SKM-1 treated with dmso at 0.1 percent for 144 hours (cell line): ENCODE measurements at regions not wholly inside any gene's neighbourhood (a gene's known extent, or its start where the extent isn't known, plus 50 kb on each side); places are given as distances from the start of the nearest gene placed in this dataset.
"Not testable (repeated sequence)": the region's sequence is repeated elsewhere in the genome, so short reads cannot be mapped to it uniquely, and the experiment has no call there.

ENCODE experiments used
- DNase-seq: peaks from one replicate; lab custom pipeline; 2025; ENCODE audit not compliant: unreplicated experiment; lab: John Stamatoyannopoulos, UW

DNA sequence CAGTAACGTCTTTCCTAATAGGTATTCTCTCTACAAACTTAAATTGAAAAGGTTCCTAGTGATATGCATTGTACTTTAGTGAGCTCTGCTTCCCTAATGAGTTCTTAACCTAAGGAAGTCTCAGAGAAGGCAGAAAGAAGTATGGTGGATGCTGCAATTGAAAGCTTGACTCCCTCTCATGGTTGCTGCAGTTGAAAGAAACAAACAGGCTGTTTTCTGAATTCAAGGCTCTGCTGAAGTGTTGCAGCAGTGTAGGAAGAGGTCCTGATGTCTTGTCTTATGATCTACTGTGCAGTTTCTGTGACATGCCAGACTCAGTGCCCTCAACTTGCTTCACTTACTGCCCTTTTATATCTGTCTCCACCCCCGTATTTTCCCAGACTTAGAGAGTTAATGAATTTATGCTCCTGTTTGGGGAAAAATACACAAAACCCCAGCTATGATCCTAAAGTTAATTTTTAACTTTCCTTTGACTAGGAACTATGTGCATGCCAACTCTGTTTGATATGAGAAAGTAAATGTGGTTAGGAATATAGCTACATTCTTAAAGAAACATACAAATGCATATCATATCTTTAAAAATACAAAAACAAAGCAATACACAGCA, 655.3 kb upstream of the FAM98A start:
- DNase-seq: no peak

- no peak for DNase-seq
Measured at GRCh38 chr2:34252111-34252510, 653.0 kb upstream of the FAM98A start.

GRCh38 chr2:34251578-34251977, 652.5 kb upstream of the FAM98A start:
- DNase-seq: no peak

DNA sequence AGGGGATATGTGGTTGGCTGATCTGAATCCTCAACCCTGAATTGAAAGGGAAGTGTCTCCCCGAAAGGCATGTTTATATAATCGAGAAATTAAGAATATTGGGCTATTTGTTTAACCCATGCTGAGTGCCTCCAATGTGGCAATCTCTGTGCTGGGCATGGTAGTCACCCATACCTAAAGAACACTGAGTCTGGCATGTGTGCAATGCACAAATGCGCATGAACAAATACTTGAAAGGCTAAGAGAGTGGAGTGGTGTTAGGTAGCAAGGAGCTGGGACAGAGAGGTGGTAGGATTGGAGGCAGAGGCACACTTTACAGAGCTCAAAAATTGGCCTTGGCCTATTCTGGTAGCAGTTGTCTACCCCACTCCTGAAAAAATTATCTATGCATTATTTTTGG, 645.1 kb upstream of the FAM98A start:
- DNase-seq: no peak

GRCh38 chr2:34242763-34243123, 643.6 kb upstream of the FAM98A start:
- no peak for DNase-seq

DNA sequence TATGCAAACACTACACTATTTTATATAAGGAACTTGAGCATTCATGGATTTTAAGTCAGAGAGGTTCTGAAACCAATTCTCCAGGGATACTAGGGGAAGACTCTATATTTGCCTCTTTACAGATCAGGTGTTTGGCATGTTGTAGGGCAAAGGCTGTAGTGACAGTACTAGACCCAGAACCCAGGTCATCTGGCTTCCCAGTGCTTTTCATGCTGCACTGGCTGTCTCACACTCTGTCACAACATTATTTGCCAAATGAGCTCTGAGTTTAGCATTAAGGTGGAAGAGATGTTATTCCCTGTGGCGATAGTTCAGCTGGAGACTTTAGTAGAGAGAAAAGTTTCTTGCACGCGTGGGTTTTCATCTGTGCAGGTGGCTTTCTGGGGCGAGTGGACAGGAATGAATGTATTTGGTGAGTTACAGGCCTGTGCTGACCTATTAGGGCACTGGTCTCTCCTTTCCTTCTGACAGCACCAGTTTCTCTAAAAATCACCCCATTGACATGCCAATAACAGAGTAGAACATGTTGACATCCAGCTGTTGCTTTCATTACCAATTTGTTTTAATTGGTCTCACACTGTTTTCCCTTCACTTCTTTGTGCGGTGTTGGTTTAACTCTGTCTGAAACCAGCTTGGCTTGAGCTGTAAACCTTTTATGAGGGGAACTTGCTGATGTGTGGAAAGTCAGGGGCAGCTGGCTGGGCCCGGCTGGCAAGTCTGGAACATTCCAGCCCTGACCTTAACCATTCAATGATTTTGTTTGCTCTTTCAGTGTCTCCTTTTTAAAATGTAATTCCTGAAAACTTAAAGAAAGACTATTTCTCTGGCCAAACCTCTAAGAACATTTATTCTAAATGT, 643.0 kb upstream of the FAM98A start:
- DNase-seq: no peak

GRCh38 chr2:34239511-34239910, 640.4 kb upstream of the FAM98A start:
- DNase-seq: no peak

- DNase-seq: peak; percentile 10
Measured at GRCh38 chr2:34234823-34235222, 635.7 kb upstream of the FAM98A start.

GRCh38 chr2:34229998-34230397, 630.9 kb upstream of the FAM98A start:
- no peak for DNase-seq

GRCh38 chr2:34215174-34215573, 616.1 kb upstream of the FAM98A start:
- peak; percentile 11 for DNase-seq

DNA sequence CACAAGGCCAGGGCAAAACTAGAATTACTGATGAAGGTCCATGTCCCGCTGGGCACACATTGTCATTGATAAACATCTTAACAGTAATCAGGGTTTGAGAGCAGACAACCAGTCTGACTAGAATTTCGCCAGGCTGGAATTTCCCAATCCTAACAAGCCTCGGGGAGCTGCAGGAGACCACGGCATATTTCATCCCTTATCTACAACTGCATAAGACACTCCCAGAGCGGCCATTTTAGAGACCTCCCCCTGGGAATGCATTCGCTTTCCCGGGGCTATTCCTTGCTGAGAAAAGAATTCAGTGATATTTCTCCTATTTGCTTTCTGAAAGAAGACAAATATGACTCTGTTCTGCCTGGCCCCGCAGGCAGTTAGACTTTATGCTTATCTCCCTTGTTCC, 611.3 kb upstream of the FAM98A start:
- DNase-seq: not testable (repeated sequence)

- DNase-seq: no peak
Measured at GRCh38 chr2:34204560-34204959, 605.5 kb upstream of the FAM98A start.

DNA sequence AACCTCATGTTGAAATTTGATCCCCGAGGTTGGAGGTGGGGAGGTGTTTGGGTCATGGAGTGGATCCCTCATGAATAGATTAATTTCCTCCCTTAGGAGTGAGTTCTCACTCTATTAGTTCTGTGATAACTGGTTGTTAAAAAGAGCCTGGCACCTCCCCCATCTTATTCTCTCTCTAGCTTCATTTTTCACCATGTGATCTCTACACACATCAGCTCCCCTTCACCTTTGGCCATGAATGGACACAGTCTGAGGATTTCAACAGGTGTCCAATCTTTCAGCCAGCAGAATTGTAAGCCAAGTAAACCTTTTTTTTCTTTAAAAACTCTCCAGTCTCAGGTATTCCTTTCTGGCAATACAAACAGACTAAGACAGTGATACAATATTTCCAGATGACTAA, 602.0 kb upstream of the FAM98A start:
- DNase-seq: no peak

DNA sequence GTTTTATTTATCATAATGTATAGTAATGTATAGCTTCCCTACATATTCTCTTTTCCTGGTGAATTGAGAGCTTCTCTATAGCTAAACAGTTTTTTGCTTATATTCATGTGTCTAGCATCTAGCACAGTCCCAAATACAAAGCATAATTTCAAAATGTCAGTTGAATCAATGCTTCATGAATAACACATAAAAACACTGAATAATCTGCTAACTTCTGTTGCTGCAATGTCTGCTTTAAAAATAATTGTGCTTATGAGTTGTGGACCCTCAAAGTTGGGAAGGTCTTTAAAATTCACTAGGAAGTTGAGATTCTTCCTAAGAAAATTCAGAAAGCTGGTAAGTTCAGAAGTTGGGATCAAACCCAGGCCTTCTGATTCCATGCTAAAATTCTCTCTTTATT, 600.9 kb upstream of the FAM98A start:
- DNase-seq: no peak

- DNase-seq: no peak
Measured at GRCh38 chr2:34193164-34193563, 594.1 kb upstream of the FAM98A start.

DNA sequence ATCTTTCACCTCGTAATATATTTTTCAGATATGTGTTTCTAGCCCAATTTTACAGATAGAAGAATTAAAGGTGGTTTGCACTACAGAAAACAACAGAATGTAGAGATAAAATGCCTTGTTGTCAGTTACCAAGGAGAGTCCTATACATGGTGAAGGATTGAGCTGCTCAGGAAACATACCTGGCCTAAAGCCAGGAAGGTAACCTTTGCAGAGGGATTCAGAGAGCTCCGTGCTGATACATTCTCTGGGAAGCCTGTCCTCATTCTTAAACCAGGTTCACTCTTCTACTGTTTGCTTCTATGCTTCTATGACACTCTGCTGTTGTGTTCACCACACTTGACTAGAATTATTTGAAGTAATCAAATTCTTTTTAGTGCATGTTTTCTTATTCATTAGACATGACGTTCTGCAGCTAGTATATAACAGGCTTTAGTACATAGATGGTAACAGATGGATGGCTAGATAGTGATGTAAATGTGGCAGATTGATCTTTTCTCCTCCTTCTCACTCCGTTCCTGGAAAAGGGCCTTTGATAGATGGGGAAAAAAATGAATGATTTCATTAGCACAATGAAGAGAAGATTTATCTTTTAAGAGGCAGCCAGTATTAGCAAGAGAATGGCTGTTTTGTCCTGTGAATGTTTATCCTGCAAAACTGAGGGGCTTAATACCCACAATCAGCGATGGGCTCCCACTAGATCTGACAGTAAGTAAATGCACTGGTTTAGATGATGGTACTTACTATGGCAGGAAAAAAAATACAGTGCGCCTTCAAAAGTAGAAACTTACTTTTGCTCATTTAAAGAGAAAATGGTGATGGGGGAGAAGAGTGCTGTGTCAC, 589.6 kb upstream of the FAM98A start:
- DNase-seq: no peak

DNA sequence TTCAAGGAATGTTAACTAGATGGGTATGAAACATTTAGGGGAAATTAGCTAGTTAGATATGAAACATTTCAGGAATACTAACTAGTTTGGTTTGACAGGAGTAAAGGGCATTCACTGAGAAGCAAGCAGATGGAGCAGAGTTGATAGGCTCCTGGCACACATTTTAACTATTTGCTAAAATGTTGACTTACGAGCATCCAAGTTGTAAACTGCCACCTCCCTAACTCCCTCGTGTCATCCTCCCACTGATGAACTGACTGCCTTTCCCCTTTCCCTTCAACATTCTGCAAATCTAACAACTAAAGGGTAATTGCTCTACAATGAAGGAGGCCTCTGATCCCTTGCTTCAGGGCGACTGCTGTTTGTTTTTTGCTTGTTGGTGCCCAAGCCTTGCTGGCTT, 580.4 kb upstream of the FAM98A start:
- no peak for DNase-seq

DNA sequence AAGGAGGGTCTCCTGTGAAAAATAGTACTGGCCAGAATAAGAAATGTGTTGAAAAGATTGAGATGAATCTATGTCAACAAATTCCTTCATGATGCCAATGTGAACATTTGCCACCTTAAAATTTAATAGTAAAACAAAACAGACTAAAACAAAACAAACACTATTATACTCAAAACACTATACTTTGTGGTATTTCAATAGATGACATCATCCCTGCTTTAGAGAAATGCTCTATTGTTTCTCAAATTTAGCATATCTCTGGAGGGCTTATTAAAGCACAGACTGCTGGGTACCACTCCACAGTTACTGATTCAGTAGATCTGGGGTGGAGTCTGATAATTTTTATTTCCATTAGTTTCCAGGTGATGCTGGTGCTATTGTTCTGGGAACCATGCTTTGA, 579.4 kb upstream of the FAM98A start:
- no peak for DNase-seq

- no peak for DNase-seq
Measured at GRCh38 chr2:34176693-34177092, 577.6 kb upstream of the FAM98A start.

DNA sequence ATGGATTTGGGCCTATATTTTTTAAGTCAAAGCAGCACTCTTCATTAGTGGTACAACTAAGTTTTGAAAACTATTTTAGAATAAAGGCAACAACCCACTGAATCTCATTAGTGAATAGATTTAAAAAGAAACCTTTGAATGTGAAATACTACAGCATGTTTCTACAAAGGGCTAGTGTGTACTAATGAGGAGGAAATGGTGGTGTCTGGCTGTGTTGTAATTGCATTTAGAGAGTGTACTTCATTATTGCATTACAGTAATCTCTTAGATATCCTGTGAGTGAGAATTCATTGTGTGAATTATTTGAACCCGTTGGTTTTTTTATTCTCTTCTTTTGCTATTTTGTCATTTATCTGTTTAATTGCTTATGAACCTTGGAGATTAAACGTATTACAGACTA, 575.4 kb upstream of the FAM98A start:
- no peak for DNase-seq

GRCh38 chr2:34162231-34162630, 563.1 kb upstream of the FAM98A start:
- no peak for DNase-seq

DNA sequence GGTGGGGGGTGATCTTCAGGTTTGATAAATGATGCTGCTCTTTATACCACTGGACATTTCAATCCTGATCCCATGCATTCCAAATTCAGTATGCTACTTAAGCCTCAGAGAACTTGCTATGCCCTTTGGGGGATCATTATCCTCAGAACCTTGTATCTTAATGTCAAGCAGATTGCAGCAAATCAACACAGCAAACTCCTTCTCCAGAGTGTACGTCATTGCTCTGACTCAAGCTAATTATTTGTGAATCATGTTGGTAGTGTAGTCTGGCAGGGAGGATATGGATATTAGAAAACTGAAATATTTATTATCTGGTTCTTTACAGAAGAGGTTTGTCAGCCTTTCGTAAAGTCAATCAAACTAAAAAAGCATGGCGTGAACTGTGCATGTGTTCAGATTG, 562.5 kb upstream of the FAM98A start:
- no peak for DNase-seq
